GM12878 (cell line): ENCODE measurements at regions not wholly inside any gene's neighbourhood (a gene's known extent, or its start where the extent isn't known, plus 50 kb on each side); places are given as distances from the start of the nearest gene placed in this dataset.

ENCODE experiments used
- ATAC-seq: fragments of 200-7000 bp; cut with Tn5 transposase; 3 replicates; pipeline ENCODE4 v1.9.1; 2020; ENCODE audit warnings: mild to moderate bottlenecking, moderate library complexity
- BruUV-seq: library from RNA; stranded (reverse); fragments of 400-500 nt; replicated peaks from 2 replicates; lab custom pipeline; 2021; lab: Mats Ljungman, UMichigan
- CTCF ChIA-PET: fragments of 300-600 bp; sonication (Branson Sonifier 250); formaldehyde crosslinking; extraction: SDS; loops from one replicate; lab custom pipeline; 2021; ENCODE audit warnings: inconsistent platforms; lab: Yijun Ruan, JAX
- POLR2A ChIA-PET: fragments of 350-600 bp; formaldehyde crosslinking; extraction: SDS; loops from one replicate; lab custom pipeline; 2021; ENCODE audit warnings: inconsistent platforms; lab: Charles Lee
- RAD21 ChIA-PET: fragments of 300-600 bp; sonication (Branson Sonifier 250); formaldehyde crosslinking; loops from one replicate; lab custom pipeline; 2023; ENCODE audit warnings: antibody characterized with exemption; ENCODE audit not compliant: unreplicated experiment; lab: Charles Lee
- SMC1A ChIA-PET: fragments of 300-600 bp; sonication (Branson Sonifier 250); formaldehyde crosslinking; loops from one replicate; lab custom pipeline; 2023; ENCODE audit not compliant: unreplicated experiment, uncharacterized antibody; lab: Charles Lee
- DNase-seq: peaks from one replicate; pipeline ENCODE4 v3.0.0-alpha.2; 2011; ENCODE audit warnings: low read depth, low spot score
- FAIRE-seq: peaks from 3 replicates; lab custom pipeline; 2011; peaks lifted over from hg19 to GRCh38; lab: Jason Lieb, UNC
- H2AFZ ChIP-seq: 2 replicates; pipeline ENCODE4 v1.6.0; 2011; ENCODE audit warnings: low read depth, low read length, control low read depth; ENCODE audit not compliant: control insufficient read depth
- H3K27ac ChIP-seq: 2 replicates; pipeline ENCODE4 v1.5.1; 2011; ENCODE audit warnings: control low read depth; ENCODE audit not compliant: control insufficient read depth, insufficient read depth
- H3K27me3 ChIP-seq, 2 experiments: replicated peaks in 1 of 2; 2 replicates each; pipeline versions ENCODE4 v1.6.0 to v1.6.1; 2011; ENCODE audit warnings: low read length in 1 of 2; ENCODE audit not compliant: control insufficient read depth in 2 of 2, insufficient read depth in 2 of 2
- H3K36me3 ChIP-seq, 2 experiments: 2 replicates each; pipeline ENCODE4 v1.5.1; 2011; ENCODE audit warnings: low read length in 1 of 2; ENCODE audit not compliant: control insufficient read depth in 2 of 2, insufficient read depth in 2 of 2
- H3K4me1 ChIP-seq: 2 replicates; pipeline ENCODE4 v1.6.1; 2011; ENCODE audit warnings: mild to moderate bottlenecking, low read length, moderate library complexity, mixed read lengths; ENCODE audit not compliant: control insufficient read depth, insufficient read depth
- H3K4me2 ChIP-seq: 2 replicates; pipeline ENCODE4 v1.6.0; 2011; ENCODE audit warnings: control low read depth; ENCODE audit not compliant: control insufficient read depth, insufficient read depth
- H3K4me3 ChIP-seq: fragments of 200-600 bp; sonication (generic); 2 replicates; pipeline ENCODE4 v1.5.1; 2016
- H3K79me2 ChIP-seq: 2 replicates; pipeline ENCODE4 v1.6.0; 2011; ENCODE audit warnings: low read length; ENCODE audit not compliant: control insufficient read depth, insufficient read depth
- H3K9ac ChIP-seq: 2 replicates; pipeline ENCODE4 v1.8.0; 2011; ENCODE audit warnings: low read length, control low read depth, mixed read lengths; ENCODE audit not compliant: control insufficient read depth, insufficient read depth
- H3K9me3 ChIP-seq: replicated peaks from 3 replicates; pipeline ENCODE4 v1.5.1; 2011; ENCODE audit warnings: mild to moderate bottlenecking, low read length; ENCODE audit not compliant: control insufficient read depth, insufficient read depth
- H4K20me1 ChIP-seq: 2 replicates; pipeline ENCODE4 v1.6.0; 2011; ENCODE audit not compliant: control insufficient read depth, insufficient read depth
- CEBPZ ChIP-seq: fragments of 150-350 bp; IDR thresholded peaks from 2 replicates; pipeline ENCODE4 v1.6.1; 2016; ENCODE audit warnings: low read depth, low read length
- EGR1 ChIP-seq, 2 experiments: IDR thresholded peaks; 1 replicate in 1 of 2; 2 replicates in 1 of 2; pipeline ENCODE4 v1.6.1; 2011 to 2012; ENCODE audit warnings: low read depth in 2 of 2, low read length in 2 of 2, borderline replicate concordance in 1 of 2, mild to moderate bottlenecking in 1 of 2, moderate library complexity in 1 of 2
- EP300 ChIP-seq, 2 experiments: fragments of 150-350 bp in 1 of 2; IDR thresholded peaks; 2 replicates each; pipeline ENCODE4 v1.6.1; 2011 to 2012; ENCODE audit warnings: low read depth in 2 of 2, low read length in 2 of 2, borderline replicate concordance in 1 of 2, improper control_type of control experiment in 1 of 2, inconsistent platforms in 1 of 2; ENCODE audit not compliant: control insufficient read depth in 1 of 2
- FOXM1 ChIP-seq: IDR thresholded peaks from 2 replicates; pipeline ENCODE4 v1.6.1; 2012; ENCODE audit warnings: low read depth, mild to moderate bottlenecking, inconsistent platforms, low read length, moderate library complexity
- HDGF ChIP-seq: fragments of 450-650 bp; IDR thresholded peaks from 2 replicates; pipeline ENCODE4 v1.6.1; 2016; ENCODE audit warnings: antibody characterized with exemption
- MLLT1 ChIP-seq: fragments of 450-650 bp; IDR thresholded peaks from 2 replicates; pipeline ENCODE4 v1.6.1; 2016; ENCODE audit warnings: mild to moderate bottlenecking
- MTA2 ChIP-seq: fragments of 450-650 bp; IDR thresholded peaks from 2 replicates; pipeline ENCODE4 v1.6.1; 2016; ENCODE audit warnings: low read depth, mild to moderate bottlenecking, moderate library complexity
- NFYA ChIP-seq: IDR thresholded peaks from 2 replicates; pipeline ENCODE4 v1.6.1; 2011; ENCODE audit warnings: low read depth, mild to moderate bottlenecking, low read length, improper control_type of control experiment, borderline replicate concordance
- NRF1 ChIP-seq: conservative IDR thresholded peaks from 2 replicates; pipeline ENCODE4 v1.6.1; 2011; ENCODE audit warnings: mild to moderate bottlenecking, low read depth, low read length, improper control_type of control experiment
- PAX8 ChIP-seq: fragments of 450-650 bp; IDR thresholded peaks from 2 replicates; pipeline ENCODE4 v1.6.1; 2017; ENCODE audit warnings: mild to moderate bottlenecking, moderate library complexity
- SMARCA5 ChIP-seq: fragments of 450-650 bp; IDR thresholded peaks from 2 replicates; pipeline ENCODE4 v1.6.1; 2017; ENCODE audit warnings: mild to moderate bottlenecking
- SMC3 ChIP-seq: IDR thresholded peaks from 2 replicates; pipeline ENCODE4 v1.6.1; 2011; ENCODE audit warnings: low read length, improper control_type of control experiment, borderline replicate concordance
- ZBTB33 ChIP-seq: fragments of 450-650 bp; IDR thresholded peaks from 2 replicates; pipeline ENCODE4 v1.6.1; 2017; ENCODE audit warnings: mild to moderate bottlenecking
- WGBS: methylation state at CpG from one replicate; pipeline ENCODE4 v1.1.6; 2016; ENCODE audit warnings: low lambda C conversion rate; ENCODE audit not compliant: insufficient replicate concordance, insufficient coverage; ENCODE audit errors: missing lambda C conversion rate; 5-methylcytosine and 5-hydroxymethylcytosine counted together
- in situ Hi-C: fragments of 300-500 bp; cut with MboI; formaldehyde crosslinking; loops from 9 replicates; pipeline ENCODE4 v1.14.3; 2018; ENCODE audit warnings: mixed read lengths
- intact Hi-C: fragments of 100-400 bp; cut with micrococcal nuclease; formaldehyde crosslinking; loops from one replicate; pipeline ENCODE4 v1.14.2; 2022; ENCODE audit not compliant: unreplicated experiment

GRCh38 chr11:112770487-112770886 is 190.7 kb upstream of the NCAM1 start (continued):
- TF ChIP-seq ZBTB33, result no peak
- TF ChIP-seq SMARCA5, result no peak
- no peak for TF ChIP-seq MLLT1

GRCh38 chr11:112771851-112772250 is 189.4 kb upstream of the NCAM1 start:
- Histone ChIP-seq H3K36me3 (no peaks in the 10 kb centered on the region), H3K4me3 (no peak overlapping the region), H3K27ac (no peak overlapping the region), H2AFZ (no peak overlapping the region), H3K79me2 (no peaks in the 10 kb centered on the region), H4K20me1 (no peaks in the 10 kb centered on the region), H3K9me3 (no peaks in the 10 kb centered on the region), H3K4me2 (no peak overlapping the region), H3K27me3 (peaks cover 0 to 2% of the 10 kb centered on the region in 2 experiments; a peak in 1 of 4 replicates), H3K9ac (no peak overlapping the region)
- intact Hi-C loops, result no loop called here
- 0% methylated on average over 2 of the region's 2 CpGs for WGBS
- no peak for ATAC-seq
- ChIA-PET RAD21 (no interaction called here), POLR2A (no interaction called here), SMC1A (no interaction called here)
- BruUV-seq, result no TSS peak
- no peak for TF ChIP-seq MTA2
- TF ChIP-seq PAX8, result no peak
- no peak for TF ChIP-seq NFYA
- TF ChIP-seq SMC3, result no peak
- TF ChIP-seq CEBPZ, result no peak
- no peak for TF ChIP-seq NRF1
- no peak for TF ChIP-seq HDGF
- no peak for TF ChIP-seq EP300 (IDR thresholded peaks at IDR 0.05; ENCODE audit: borderline replicate concordance in 1 of 2, control insufficient read depth in 1 of 2, low read depth in 2 of 2, low read length in 2 of 2)
- no peak for TF ChIP-seq FOXM1
- TF ChIP-seq EGR1 (IDR thresholded peaks at IDR 0.05; ENCODE audit: borderline replicate concordance in 1 of 2, low read depth in 2 of 2, low read length in 2 of 2), result no peak
- TF ChIP-seq, all 136 proteins: peak for 0
- no peaks in the 10 kb centered on the region for H3K4me1 ChIP-seq
- no peak for DNase-seq
- in situ Hi-C loops, result no loop called here
- CTCF ChIA-PET, result no interaction called here
- no peak for FAIRE-seq
